SK-N-SH (cell line): ENCODE measurements at regions not wholly inside any gene's neighbourhood (a gene's known extent, or its start where the extent isn't known, plus 50 kb on each side); places are given as distances from the start of the nearest gene placed in this dataset.

Experiments
- CTCF ChIA-PET: fragments of 300-600, 350-600 bp; formaldehyde crosslinking; extraction: SDS; loops from one replicate; lab custom pipeline; 2021; lab: Yijun Ruan, JAX
- POLR2A ChIA-PET: fragments of 350-600 bp; sonication (Branson Sonifier 250); formaldehyde crosslinking; extraction: SDS; loops from one replicate; lab custom pipeline; 2020; ENCODE audit warnings: antibody characterized with exemption, inconsistent platforms; lab: Yijun Ruan, JAX
- DNase-seq: peaks from one replicate; pipeline ENCODE4 v3.0.0; 2012
- H2AFZ ChIP-seq: fragments of 200-600 bp; sonication (generic); 2 replicates; pipeline ENCODE4 v1.8.1; 2016; ENCODE audit warnings: antibody characterized with exemption, mild to moderate bottlenecking, low read depth
- H3F3A ChIP-seq: fragments of 200-600 bp; sonication (generic); replicated peaks from 2 replicates; pipeline ENCODE3; 2016; ENCODE audit warnings: antibody characterized with exemption, mild to moderate bottlenecking; ENCODE audit not compliant: insufficient read depth
- H3K27ac ChIP-seq, 2 experiments: fragments of 200-500 bp in 1 of 2; fragments of 200-600 bp in 1 of 2; sonication (Bioruptor generic) in 1 of 2; sonication (generic), shearing (Covaris generic) in 1 of 2; 2 replicates each; pipeline versions ENCODE4 v1.5.1 to v1.6.1; 2014 to 2016; ENCODE audit warnings: low read depth in 2 of 2, inconsistent platforms in 1 of 2, low read length in 1 of 2, mild to moderate bottlenecking in 1 of 2, mixed read lengths in 1 of 2
- H3K27me3 ChIP-seq: fragments of 200-600 bp; sonication (generic), shearing (Covaris generic); 2 replicates; pipeline ENCODE4 v1.6.1; 2016; ENCODE audit warnings: mixed run types; ENCODE audit not compliant: insufficient read depth
- H3K36me3 ChIP-seq, 2 experiments: fragments of 200-500 bp in 1 of 2; fragments of 200-600 bp in 1 of 2; sonication (Bioruptor generic) in 1 of 2; sonication (generic) in 1 of 2; replicated peaks in 1 of 2; 2 replicates each; pipeline versions ENCODE3 to v1.5.1; 2014 to 2016; ENCODE audit warnings: low read length in 1 of 2, mild to moderate bottlenecking in 1 of 2; ENCODE audit not compliant: insufficient read depth in 2 of 2, control insufficient read depth in 1 of 2
- H3K4me1 ChIP-seq, 2 experiments: fragments of 200-500 bp in 1 of 2; fragments of 200-600 bp in 1 of 2; sonication (Bioruptor generic) in 1 of 2; sonication (generic), shearing (Covaris generic) in 1 of 2; 2 replicates each; pipeline versions ENCODE4 v1.5.1 to v1.6.1; 2014 to 2016; ENCODE audit warnings: low read depth in 1 of 2, low read length in 1 of 2, mixed run types in 1 of 2; ENCODE audit not compliant: insufficient read depth in 2 of 2, control insufficient read depth in 1 of 2
- H3K4me2 ChIP-seq: fragments of 200-600 bp; sonication (generic), shearing (Covaris generic); 2 replicates; pipeline ENCODE4 v1.6.1; 2017; ENCODE audit warnings: mixed run types
- H3K4me3 ChIP-seq, 2 experiments: fragments of 200-500 bp in 1 of 2; fragments of 200-600 bp in 1 of 2; sonication (Bioruptor generic) in 1 of 2; sonication (generic), shearing (Covaris generic) in 1 of 2; 2 replicates each; pipeline versions ENCODE4 v1.5.1 to v1.8.1; 2014 to 2016; ENCODE audit warnings: low read depth in 2 of 2, inconsistent platforms in 1 of 2, low read length in 1 of 2, mild to moderate bottlenecking in 1 of 2, mixed read lengths in 1 of 2, moderate library complexity in 1 of 2
- H3K79me2 ChIP-seq: fragments of 200-600 bp; sonication (generic); 2 replicates; pipeline ENCODE4 v1.8.1; 2017; ENCODE audit warnings: mild to moderate bottlenecking; ENCODE audit not compliant: insufficient read depth
- H3K9ac ChIP-seq: fragments of 200-600 bp; sonication (generic); 2 replicates; pipeline ENCODE4 v1.6.1; 2017; ENCODE audit warnings: mixed run types
- H3K9me2 ChIP-seq: fragments of 200-600 bp; sonication (generic); 2 replicates; pipeline ENCODE4 v1.6.1; 2017; ENCODE audit warnings: mixed run types
- H3K9me3 ChIP-seq: fragments of 200-600 bp; sonication (generic); 2 replicates; pipeline ENCODE4 v1.6.1; 2017; ENCODE audit warnings: mixed run types, mild to moderate bottlenecking, moderate library complexity
- H4K20me1 ChIP-seq: fragments of 200-600 bp; sonication (generic); 2 replicates; pipeline ENCODE4 v1.6.1; 2017; ENCODE audit warnings: mild to moderate bottlenecking, mixed run types; ENCODE audit not compliant: insufficient read depth
- ELF1 ChIP-seq: IDR thresholded peaks from 2 replicates; pipeline ENCODE4 v1.4.0; 2012
- EP300 ChIP-seq, 2 experiments: IDR thresholded peaks; 2 replicates each; pipeline versions ENCODE4 v1.4.0 to v1.6.1; 2012; ENCODE audit warnings: borderline replicate concordance in 1 of 2, low read depth in 1 of 2, low read length in 1 of 2
- FOXJ3 ChIP-seq: sonication (generic); formaldehyde crosslinking; IDR thresholded peaks from 2 replicates; pipeline ENCODE4 v1.5.1; 2020; ENCODE audit warnings: mild to moderate bottlenecking, missing genetic modification reagents
- GABPA ChIP-seq: IDR thresholded peaks from 2 replicates; pipeline ENCODE4 v1.4.0; 2012; ENCODE audit warnings: low read depth, mild to moderate bottlenecking
- JUND ChIP-seq: IDR thresholded peaks from 2 replicates; pipeline ENCODE4 v1.4.0; 2012
- MEF2A ChIP-seq: IDR thresholded peaks from 2 replicates; pipeline ENCODE4 v1.4.0; 2012; ENCODE audit warnings: low read depth, borderline replicate concordance
- NFIC ChIP-seq: IDR thresholded peaks from 2 replicates; pipeline ENCODE4 v1.4.0; 2012; ENCODE audit warnings: borderline replicate concordance
- REST ChIP-seq: IDR thresholded peaks from 2 replicates; pipeline ENCODE4 v1.6.1; 2012; ENCODE audit warnings: mild to moderate bottlenecking, low read depth, low read length, moderate library complexity
- RFX5 ChIP-seq: IDR thresholded peaks from 2 replicates; pipeline ENCODE4 v1.6.1; 2012; ENCODE audit warnings: mild to moderate bottlenecking, improper control_type of control experiment, low read length
- RXRA ChIP-seq: IDR thresholded peaks from 2 replicates; pipeline ENCODE4 v1.4.0; 2012; ENCODE audit warnings: low read depth, mild to moderate bottlenecking, borderline replicate concordance
- SMC3 ChIP-seq: IDR thresholded peaks from 2 replicates; pipeline ENCODE4 v1.6.1; 2012; ENCODE audit warnings: low read depth, low read length, improper control_type of control experiment
- TAF1 ChIP-seq: IDR thresholded peaks from 2 replicates; pipeline ENCODE4 v1.6.1; 2012; ENCODE audit warnings: low read depth, mild to moderate bottlenecking, low read length, moderate library complexity, borderline replicate concordance
- YY1 ChIP-seq: IDR thresholded peaks from 2 replicates; pipeline ENCODE4 v1.4.0; 2012; ENCODE audit warnings: low read depth, mild to moderate bottlenecking
- WGBS: methylation state at CpG from one replicate; pipeline ENCODE4 v1.1.6; 2017; ENCODE audit warnings: low lambda C conversion rate; 5-methylcytosine and 5-hydroxymethylcytosine counted together
- TF ChIP-seq, protein P1 (sequence below): fragments of 200-600 bp; sonication (generic); IDR thresholded peaks from 2 replicates; pipeline ENCODE4 v1.6.1; 2017; ENCODE audit warnings: antibody characterized with exemption, mild to moderate bottlenecking, moderate library complexity
- TF ChIP-seq, protein P2 (sequence below): fragments of 150-350 bp; IDR thresholded peaks from 2 replicates; pipeline ENCODE4 v1.6.1; 2016; ENCODE audit warnings: mild to moderate bottlenecking, low read depth, low read length

- H3K9ac ChIP-seq, result no peak overlapping the region
- H3K4me2 ChIP-seq, result no peak overlapping the region
- ChIA-PET CTCF (no interaction called here), POLR2A (no interaction called here)
- H3K27me3 ChIP-seq, result no peaks in the 10 kb centered on the region
- no peak overlapping the region for H2AFZ ChIP-seq
- no peaks in the 10 kb centered on the region for H3K4me1 ChIP-seq
- no peak overlapping the region for H3K27ac ChIP-seq
- WGBS, result 13% methylated on average over 5 of the region's 5 CpGs
- TF ChIP-seq ELF1 (no peak), TAF1 (no peak), MEF2A (no peak), EP300 (IDR thresholded peaks at IDR 0.05; ENCODE audit: borderline replicate concordance in 1 of 2, low read depth in 1 of 2, low read length in 1 of 2) (no peak), REST (no peak), GABPA (no peak), FOXJ3 (no peak), NFIC (no peak), YY1 (no peak), RXRA (no peak), JUND (no peak), RFX5 (no peak), SMC3 (no peak)
- TF ChIP-seq, protein P1, sequence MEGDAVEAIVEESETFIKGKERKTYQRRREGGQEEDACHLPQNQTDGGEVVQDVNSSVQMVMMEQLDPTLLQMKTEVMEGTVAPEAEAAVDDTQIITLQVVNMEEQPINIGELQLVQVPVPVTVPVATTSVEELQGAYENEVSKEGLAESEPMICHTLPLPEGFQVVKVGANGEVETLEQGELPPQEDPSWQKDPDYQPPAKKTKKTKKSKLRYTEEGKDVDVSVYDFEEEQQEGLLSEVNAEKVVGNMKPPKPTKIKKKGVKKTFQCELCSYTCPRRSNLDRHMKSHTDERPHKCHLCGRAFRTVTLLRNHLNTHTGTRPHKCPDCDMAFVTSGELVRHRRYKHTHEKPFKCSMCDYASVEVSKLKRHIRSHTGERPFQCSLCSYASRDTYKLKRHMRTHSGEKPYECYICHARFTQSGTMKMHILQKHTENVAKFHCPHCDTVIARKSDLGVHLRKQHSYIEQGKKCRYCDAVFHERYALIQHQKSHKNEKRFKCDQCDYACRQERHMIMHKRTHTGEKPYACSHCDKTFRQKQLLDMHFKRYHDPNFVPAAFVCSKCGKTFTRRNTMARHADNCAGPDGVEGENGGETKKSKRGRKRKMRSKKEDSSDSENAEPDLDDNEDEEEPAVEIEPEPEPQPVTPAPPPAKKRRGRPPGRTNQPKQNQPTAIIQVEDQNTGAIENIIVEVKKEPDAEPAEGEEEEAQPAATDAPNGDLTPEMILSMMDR, result no peak
- TF ChIP-seq, protein P2, sequence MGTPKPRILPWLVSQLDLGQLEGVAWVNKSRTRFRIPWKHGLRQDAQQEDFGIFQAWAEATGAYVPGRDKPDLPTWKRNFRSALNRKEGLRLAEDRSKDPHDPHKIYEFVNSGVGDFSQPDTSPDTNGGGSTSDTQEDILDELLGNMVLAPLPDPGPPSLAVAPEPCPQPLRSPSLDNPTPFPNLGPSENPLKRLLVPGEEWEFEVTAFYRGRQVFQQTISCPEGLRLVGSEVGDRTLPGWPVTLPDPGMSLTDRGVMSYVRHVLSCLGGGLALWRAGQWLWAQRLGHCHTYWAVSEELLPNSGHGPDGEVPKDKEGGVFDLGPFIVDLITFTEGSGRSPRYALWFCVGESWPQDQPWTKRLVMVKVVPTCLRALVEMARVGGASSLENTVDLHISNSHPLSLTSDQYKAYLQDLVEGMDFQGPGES, result no peak
- H3K4me3 ChIP-seq, result no peak overlapping the region
- H3K9me3 ChIP-seq, result no peaks in the 10 kb centered on the region
- H3K9me2 ChIP-seq, result no peaks in the 10 kb centered on the region
- no peaks in the 10 kb centered on the region for H4K20me1 ChIP-seq
- H3F3A ChIP-seq, result no peaks in the 10 kb centered on the region
- no peaks in the 10 kb centered on the region for H3K79me2 ChIP-seq
- no peak for DNase-seq
- no peaks in the 10 kb centered on the region for H3K36me3 ChIP-seq
Measured at GRCh38 chr18:75730249-75730648, 302.7 kb upstream of the SMIM21 start.
